ENCODE measurements at regions not wholly inside any gene's neighbourhood (a gene's known extent, or its start where the extent isn't known, plus 50 kb on each side); places are given as distances from the start of the nearest gene placed in this dataset.

DNA sequence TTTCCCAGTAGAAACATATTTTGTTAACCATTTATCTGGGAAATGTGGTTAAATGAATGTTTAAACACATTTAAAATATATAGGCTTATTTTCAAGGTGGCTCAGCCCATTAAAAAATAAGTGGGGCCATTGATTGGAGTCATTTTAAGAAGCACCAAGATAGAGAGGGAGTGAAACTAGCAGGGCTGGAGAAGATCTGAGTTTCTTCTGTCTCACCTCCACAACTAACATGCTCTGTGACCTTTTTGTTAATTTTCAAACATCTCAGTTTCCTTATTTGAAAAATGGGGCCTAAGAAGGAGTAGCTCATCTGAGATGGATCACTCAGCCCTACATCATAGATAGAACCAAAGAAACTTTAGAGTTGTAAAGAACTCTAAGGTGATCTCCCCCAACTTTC, 254.8 kb downstream of the KCNS3 start:
- TF ChIP-seq EZH2phosphoT487 (conservative IDR thresholded peaks at IDR 0.05; ENCODE audit: low read length) (no peak), CTCF (IDR thresholded peaks at IDR 0.05; ENCODE audit: insufficient read depth, low read length, poor library complexity, severe bottlenecking) (no peak)
